GM12891 (cell line): ENCODE measurements at regions not wholly inside any gene's neighbourhood (a gene's known extent, or its start where the extent isn't known, plus 50 kb on each side); places are given as distances from the start of the nearest gene placed in this dataset.

Experiments
- DNase-seq: peaks from one replicate; pipeline ENCODE4 v3.0.0; 2011; ENCODE audit warnings: low spot score; ENCODE audit not compliant: insufficient read length
- FAIRE-seq: peaks from 2 replicates; lab custom pipeline; 2011; peaks lifted over from hg19 to GRCh38; lab: Jason Lieb, UNC
- PAX5 ChIP-seq: IDR thresholded peaks from 2 replicates; pipeline ENCODE4 v1.6.1; 2011; ENCODE audit warnings: low read length, moderate library complexity, mild to moderate bottlenecking; ENCODE audit not compliant: insufficient read depth, severe bottlenecking
- POLR2A ChIP-seq: IDR thresholded peaks from 2 replicates; pipeline ENCODE4 v1.6.1; 2011; ENCODE audit warnings: low read depth, low read length, control low read depth
- POLR2AphosphoS5 ChIP-seq: IDR thresholded peaks from 2 replicates; pipeline ENCODE4 v1.6.1; 2011; ENCODE audit warnings: low read depth, low read length, control low read depth
- POU2F2 ChIP-seq: IDR thresholded peaks from 2 replicates; pipeline ENCODE4 v1.6.1; 2011; ENCODE audit warnings: low read depth, mild to moderate bottlenecking, control low read depth, low read length, moderate library complexity
- SPI1 ChIP-seq: IDR thresholded peaks from 2 replicates; pipeline ENCODE4 v1.6.1; 2011; ENCODE audit warnings: low read depth, low read length, control low read depth
- TAF1 ChIP-seq: IDR thresholded peaks from 2 replicates; pipeline ENCODE4 v1.6.1; 2011; ENCODE audit warnings: low read depth, low read length, control low read depth

- TF ChIP-seq POU2F2 (no peak), POLR2A (no peak), POLR2AphosphoS5 (no peak), TAF1 (no peak), PAX5 (no peak), SPI1 (no peak)
- FAIRE-seq (no peak), DNase-seq (no peak)
Observed at GRCh38 chr15:93897377-93897776, 334.0 kb upstream of the MCTP2 start.

- FAIRE-seq (no peak), DNase-seq (no peak)
- TF ChIP-seq TAF1 (no peak), POLR2A (no peak), POU2F2 (no peak)
Observed at GRCh38 chr15:93895976-93896770, 335.2 kb upstream of the MCTP2 start.

GRCh38 chr15:93894438-93895036 lies 336.8 kb upstream of the MCTP2 start:
- DNase-seq (no peak), FAIRE-seq (no peak)
- TF ChIP-seq SPI1 (no peak), PAX5 (no peak), TAF1 (no peak), POLR2AphosphoS5 (no peak), POU2F2 (no peak), POLR2A (no peak)

- FAIRE-seq: no peak
- no peak for TF ChIP-seq POLR2A
- TF ChIP-seq TAF1: no peak
- TF ChIP-seq POLR2AphosphoS5: no peak
- no peak for TF ChIP-seq PAX5
- TF ChIP-seq POU2F2: no peak
- no peak for TF ChIP-seq SPI1
- DNase-seq: no peak
Observed at GRCh38 chr15:93887151-93887550, 344.2 kb upstream of the MCTP2 start.

GRCh38 chr15:93882779-93883178 lies 348.6 kb upstream of the MCTP2 start:
- TF ChIP-seq TAF1 (no peak), POLR2AphosphoS5 (no peak), PAX5 (no peak), SPI1 (no peak), POU2F2 (no peak), POLR2A (no peak)
- DNase-seq (no peak), FAIRE-seq (no peak)

GRCh38 chr15:93882141-93882540 lies 349.2 kb upstream of the MCTP2 start:
- DNase-seq (no peak), FAIRE-seq (no peak)
- TF ChIP-seq TAF1 (no peak), SPI1 (no peak), POU2F2 (no peak), POLR2AphosphoS5 (no peak), PAX5 (no peak), POLR2A (no peak)

- TF ChIP-seq TAF1: no peak
- TF ChIP-seq POU2F2: no peak
- no peak for TF ChIP-seq POLR2A
- TF ChIP-seq POLR2AphosphoS5: no peak
- no peak for TF ChIP-seq PAX5
- no peak for TF ChIP-seq SPI1
- FAIRE-seq: no peak
- DNase-seq: no peak
Observed at GRCh38 chr15:93881310-93881709, 350.1 kb upstream of the MCTP2 start.

- no peak for FAIRE-seq
- TF ChIP-seq PAX5: no peak
- TF ChIP-seq POU2F2: no peak
- no peak for TF ChIP-seq POLR2AphosphoS5
Observed at GRCh38 chr15:93880358-93880757, 351.0 kb upstream of the MCTP2 start.

GRCh38 chr15:93870583-93870982 lies 360.8 kb upstream of the MCTP2 start:
- no peak for FAIRE-seq
- no peak for DNase-seq
- TF ChIP-seq SPI1 (no peak), POU2F2 (no peak), POLR2A (no peak), PAX5 (no peak)

More at GRCh38 chr15:93880358-93880757, 351.0 kb upstream of the MCTP2 start:
- DNase-seq: no peak

GRCh38 chr15:93866948-93867347 lies 364.4 kb upstream of the MCTP2 start:
- TF ChIP-seq TAF1: no peak
- TF ChIP-seq POLR2A: no peak
- no peak for TF ChIP-seq POLR2AphosphoS5
- no peak for TF ChIP-seq SPI1
- TF ChIP-seq POU2F2: no peak
- TF ChIP-seq PAX5: no peak
- DNase-seq (no peak), FAIRE-seq (no peak)

- no peak for DNase-seq
- TF ChIP-seq POLR2A (no peak), PAX5 (no peak), POLR2AphosphoS5 (no peak), SPI1 (no peak), POU2F2 (no peak), TAF1 (no peak)
- FAIRE-seq: no peak
Observed at GRCh38 chr15:93866476-93866875, 364.9 kb upstream of the MCTP2 start.
